ENCODE measurements at regions not wholly inside any gene's neighbourhood (a gene's known extent, or its start where the extent isn't known, plus 50 kb on each side); places are given as distances from the start of the nearest gene placed in this dataset.

GRCh38 chr17:73710095-73710592 lies 65.9 kb upstream of the SDK2 start:
- Mint-ChIP-seq H3K4me3 (no peak overlapping the region), H3K27ac (peak overlapping the region; percentile 4), H3K27me3 (no peaks in the 10 kb centered on the region), H3K4me1 (ENCODE audit: low read depth) (peaks cover 17% of the 10 kb centered on the region), H3K36me3 (ENCODE audit: low read depth) (no peaks in the 10 kb centered on the region), H3K9me3 (no peaks in the 10 kb centered on the region)
- H3K4me3 ChIP-seq (ENCODE audit: low read length), result no peak overlapping the region
- peaks cover 15% of the 10 kb centered on the region for H3K4me1 ChIP-seq (ENCODE audit: insufficient read depth, low read length)
- ChIA-PET CTCF (interaction anchor here (0.8 to 3.2 kb wide), 3 partner anchors 12 to 280 kb away, joined by 3 to 22 read pairs (median 3); no protein-coding TSS in a partner anchor), POLR2A (interaction anchor here (0.8 to 2.0 kb wide), 2 partner anchors 10 to 12 kb away, joined by 3 to 7 read pairs; no protein-coding TSS in a partner anchor)
- no peak overlapping the region for H3K27ac ChIP-seq (ENCODE audit: low read depth in 1 of 2, low read length in 2 of 2)
- intact Hi-C loops (cut with DNase I, micrococcal nuclease), result loop anchor here (1.0 to 10.0 kb wide), 5 partner anchors 123 to 455 kb away; no protein-coding TSS in a partner anchor
- ATAC-seq (ENCODE audit: poor library complexity) (peak; percentile 79), DNase-seq (peak; percentile 38 to 84 (median 60))
- H3K9me3 ChIP-seq (ENCODE audit: control insufficient read depth in 1 of 2, insufficient read depth in 1 of 2, low read length in 2 of 2), result peaks cover 4 to 15% of the 10 kb centered on the region in 2 experiments
- no peaks in the 10 kb centered on the region for H3K36me3 ChIP-seq (ENCODE audit: insufficient read depth, low read length)
- TF ChIP-seq, protein P1, sequence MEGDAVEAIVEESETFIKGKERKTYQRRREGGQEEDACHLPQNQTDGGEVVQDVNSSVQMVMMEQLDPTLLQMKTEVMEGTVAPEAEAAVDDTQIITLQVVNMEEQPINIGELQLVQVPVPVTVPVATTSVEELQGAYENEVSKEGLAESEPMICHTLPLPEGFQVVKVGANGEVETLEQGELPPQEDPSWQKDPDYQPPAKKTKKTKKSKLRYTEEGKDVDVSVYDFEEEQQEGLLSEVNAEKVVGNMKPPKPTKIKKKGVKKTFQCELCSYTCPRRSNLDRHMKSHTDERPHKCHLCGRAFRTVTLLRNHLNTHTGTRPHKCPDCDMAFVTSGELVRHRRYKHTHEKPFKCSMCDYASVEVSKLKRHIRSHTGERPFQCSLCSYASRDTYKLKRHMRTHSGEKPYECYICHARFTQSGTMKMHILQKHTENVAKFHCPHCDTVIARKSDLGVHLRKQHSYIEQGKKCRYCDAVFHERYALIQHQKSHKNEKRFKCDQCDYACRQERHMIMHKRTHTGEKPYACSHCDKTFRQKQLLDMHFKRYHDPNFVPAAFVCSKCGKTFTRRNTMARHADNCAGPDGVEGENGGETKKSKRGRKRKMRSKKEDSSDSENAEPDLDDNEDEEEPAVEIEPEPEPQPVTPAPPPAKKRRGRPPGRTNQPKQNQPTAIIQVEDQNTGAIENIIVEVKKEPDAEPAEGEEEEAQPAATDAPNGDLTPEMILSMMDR (IDR thresholded peaks at IDR 0.05), result peak; percentile 91
- H3K27me3 ChIP-seq (ENCODE audit: control insufficient read depth in 1 of 2, insufficient read depth in 2 of 2, low read length in 2 of 2), result no peaks in the 10 kb centered on the region

DNA sequence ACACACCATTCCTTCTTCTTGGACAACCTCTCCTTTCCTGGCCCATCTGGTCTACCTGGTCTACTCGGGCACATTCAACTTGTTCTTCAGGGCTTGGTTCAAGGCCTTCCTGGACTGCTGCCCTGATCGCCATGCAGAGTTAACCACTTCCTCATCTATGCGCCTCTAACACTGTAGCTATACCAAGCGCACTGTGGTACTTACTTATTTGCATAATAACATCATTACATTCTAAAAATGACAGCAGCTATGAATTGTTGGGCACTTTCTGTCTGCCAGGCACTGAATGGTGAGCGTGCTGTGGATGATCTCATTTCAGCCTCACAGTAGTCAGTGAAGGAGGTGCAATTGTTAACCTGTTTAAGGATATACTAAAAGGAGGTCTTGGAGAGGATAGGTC lies 66.9 kb upstream of the SDK2 start:
- Mint-ChIP-seq H3K4me3 (no peak overlapping the region), H3K27ac (no peak overlapping the region), H3K36me3 (ENCODE audit: low read depth) (no peaks in the 10 kb centered on the region), H3K27me3 (no peaks in the 10 kb centered on the region), H3K9me3 (no peaks in the 10 kb centered on the region), H3K4me1 (ENCODE audit: low read depth) (peaks cover 17% of the 10 kb centered on the region)
- DNase-seq (no peak), ATAC-seq (ENCODE audit: poor library complexity) (no peak)
- Histone ChIP-seq H3K4me3 (ENCODE audit: low read length) (no peak overlapping the region), H3K27ac (ENCODE audit: low read depth in 1 of 2, low read length in 2 of 2) (no peak overlapping the region), H3K9me3 (ENCODE audit: control insufficient read depth in 1 of 2, insufficient read depth in 1 of 2, low read length in 2 of 2) (peaks cover 4 to 15% of the 10 kb centered on the region in 2 experiments), H3K4me1 (ENCODE audit: insufficient read depth, low read length) (peaks cover 15% of the 10 kb centered on the region), H3K27me3 (ENCODE audit: control insufficient read depth in 1 of 2, insufficient read depth in 2 of 2, low read length in 2 of 2) (no peaks in the 10 kb centered on the region), H3K36me3 (ENCODE audit: insufficient read depth, low read length) (no peaks in the 10 kb centered on the region)
- POLR2A ChIA-PET, result interaction anchor here (0.7 to 2.0 kb wide), 2 partner anchors 11 to 131 kb away, joined by 3 to 7 read pairs; no protein-coding TSS in a partner anchor
- CTCF ChIA-PET, result interaction anchor here (1.6 to 3.2 kb wide), 2 partner anchors 11 to 281 kb away, joined by 3 to 22 read pairs; no protein-coding TSS in a partner anchor
- intact Hi-C loops (cut with DNase I, micrococcal nuclease), result loop anchor here in 1 of 2 experiments (5.0 to 10.0 kb wide), 4 partner anchors 124 to 456 kb away; no protein-coding TSS in a partner anchor
- TF ChIP-seq, protein P1 (IDR thresholded peaks at IDR 0.05), result no peak

DNA sequence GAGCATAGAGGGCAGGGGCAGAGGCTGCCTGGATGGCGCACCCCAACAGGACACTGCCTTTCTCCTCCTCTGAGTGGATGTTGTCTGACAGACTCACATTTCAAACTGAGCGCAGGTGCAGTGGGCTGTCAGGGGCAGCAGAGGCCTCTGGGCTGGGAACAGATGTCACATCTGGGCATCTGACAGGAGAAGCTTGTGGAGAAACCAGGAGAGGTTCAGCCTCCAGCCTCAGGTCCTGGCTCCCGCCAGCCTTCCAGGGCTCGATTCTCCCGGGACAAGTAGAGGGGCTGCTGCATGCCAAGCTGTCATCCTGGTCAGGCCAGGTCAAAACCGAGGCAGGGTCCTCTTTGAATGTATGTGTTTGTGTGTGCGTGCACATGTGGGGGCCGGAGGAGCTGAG lies 67.7 kb upstream of the SDK2 start:
- DNase-seq, result no peak
- ChIA-PET CTCF (interaction anchor here (3.2 kb wide), 1 partner anchor 282 kb away, joined by 22 read pairs; no protein-coding TSS in a partner anchor), POLR2A (interaction anchor here (0.7 to 2.0 kb wide), 2 partner anchors 10 to 130 kb away, joined by 3 to 7 read pairs; no protein-coding TSS in a partner anchor)
- H3K27me3 Mint-ChIP-seq, result no peaks in the 10 kb centered on the region
- Histone ChIP-seq H3K4me1 (ENCODE audit: insufficient read depth, low read length) (peaks cover 15% of the 10 kb centered on the region), H3K27ac (ENCODE audit: low read depth in 1 of 2, low read length in 2 of 2) (no peak overlapping the region), H3K36me3 (ENCODE audit: insufficient read depth, low read length) (no peaks in the 10 kb centered on the region), H3K4me3 (ENCODE audit: low read length) (no peak overlapping the region), H3K27me3 (ENCODE audit: control insufficient read depth in 1 of 2, insufficient read depth in 2 of 2, low read length in 2 of 2) (no peaks in the 10 kb centered on the region), H3K9me3 (ENCODE audit: control insufficient read depth in 1 of 2, insufficient read depth in 1 of 2, low read length in 2 of 2) (peaks cover 4 to 11% of the 10 kb centered on the region in 2 experiments)
- no peaks in the 10 kb centered on the region for H3K9me3 Mint-ChIP-seq
- intact Hi-C loops (cut with DNase I, micrococcal nuclease), result loop anchor here in 1 of 2 experiments (5.0 to 10.0 kb wide), 4 partner anchors 125 to 457 kb away; no protein-coding TSS in a partner anchor
- no peak overlapping the region for H3K4me3 Mint-ChIP-seq
- no peaks in the 10 kb centered on the region for H3K36me3 Mint-ChIP-seq (ENCODE audit: low read depth)
- ATAC-seq (ENCODE audit: poor library complexity), result no peak
- peaks cover 17% of the 10 kb centered on the region for H3K4me1 Mint-ChIP-seq (ENCODE audit: low read depth)
- no peak overlapping the region for H3K27ac Mint-ChIP-seq
- TF ChIP-seq, protein P1 (IDR thresholded peaks at IDR 0.05), result no peak

Measured in CD4-positive, alpha-beta T cell (primary cell).